ENCODE measurements at regions not wholly inside any gene's neighbourhood (a gene's known extent, or its start where the extent isn't known, plus 50 kb on each side); places are given as distances from the start of the nearest gene placed in this dataset.

DNA sequence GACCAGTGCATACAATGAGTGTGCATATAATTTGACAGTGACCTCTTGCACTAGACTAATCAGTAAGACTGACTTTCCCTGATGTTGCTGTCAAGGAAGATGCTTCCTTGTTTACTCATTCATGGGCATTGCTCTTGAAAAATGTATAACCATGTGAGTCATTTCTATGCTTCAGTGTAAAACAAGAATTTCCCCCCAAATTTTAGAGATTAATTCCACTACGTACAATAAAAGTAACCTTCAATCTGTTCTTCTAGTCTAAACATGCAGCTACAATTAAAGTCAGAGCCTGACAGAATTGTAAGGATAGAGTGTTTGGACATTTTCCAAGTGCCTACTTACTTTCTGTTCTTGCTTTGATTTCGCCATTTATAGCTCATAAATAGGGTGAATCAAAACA lies 935.7 kb downstream of the RAPGEF2 start:
- TF ChIP-seq CTCF (IDR thresholded peaks at IDR 0.05) = no peak
- TF ChIP-seq ZFX (IDR thresholded peaks at IDR 0.05; ENCODE audit: borderline replicate concordance) = no peak

Measured in 22Rv1 (cell line).